CD4-positive, alpha-beta T cell treated with Interleukin-21 for 1 hour (primary cell): ENCODE measurements at regions not wholly inside any gene's neighbourhood (a gene's known extent, or its start where the extent isn't known, plus 50 kb on each side); places are given as distances from the start of the nearest gene placed in this dataset.

ENCODE experiments used
- DNase-seq: peaks from one replicate; pipeline ENCODE4 v3.0.0-alpha.2; 2020

DNA sequence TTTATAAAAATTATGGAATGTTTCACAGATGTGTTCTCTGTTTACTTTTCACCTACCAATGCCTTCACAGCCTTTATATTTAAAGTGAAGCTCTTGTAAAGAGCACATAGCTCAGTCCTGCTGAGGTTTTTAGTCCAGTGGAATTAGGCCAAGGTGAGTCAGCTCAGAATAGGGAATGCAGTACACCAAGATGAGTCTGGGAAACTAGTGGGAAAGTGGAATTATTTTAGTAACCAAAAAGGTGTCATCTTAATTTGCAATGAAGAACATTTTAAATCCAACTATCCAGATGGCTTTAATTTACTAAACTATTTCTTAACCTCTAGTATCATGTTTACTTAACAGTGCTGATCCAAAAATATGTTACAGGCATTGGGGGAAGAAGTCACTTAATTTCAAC is 236.3 kb upstream of the CTBP2 start:
- no peak for DNase-seq

DNA sequence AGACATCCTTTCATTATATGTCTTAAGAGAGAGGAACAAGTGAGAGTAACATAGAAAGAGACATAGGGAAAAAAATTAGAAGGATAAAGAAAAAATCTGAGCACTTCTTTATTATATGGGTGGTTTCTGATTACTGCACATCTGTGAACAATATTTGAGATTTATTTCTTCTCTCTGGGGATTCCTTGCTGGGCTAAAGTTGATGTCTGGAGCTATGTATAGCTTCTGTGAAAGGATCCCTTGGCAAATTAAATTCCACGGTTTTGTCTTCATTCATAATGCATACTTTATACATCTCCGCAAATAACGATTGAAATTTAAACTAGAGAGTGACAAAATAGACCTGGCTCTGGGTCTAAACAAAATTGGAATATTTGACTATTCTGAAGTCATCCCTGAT is 232.2 kb upstream of the CTBP2 start:
- no peak for DNase-seq

DNA sequence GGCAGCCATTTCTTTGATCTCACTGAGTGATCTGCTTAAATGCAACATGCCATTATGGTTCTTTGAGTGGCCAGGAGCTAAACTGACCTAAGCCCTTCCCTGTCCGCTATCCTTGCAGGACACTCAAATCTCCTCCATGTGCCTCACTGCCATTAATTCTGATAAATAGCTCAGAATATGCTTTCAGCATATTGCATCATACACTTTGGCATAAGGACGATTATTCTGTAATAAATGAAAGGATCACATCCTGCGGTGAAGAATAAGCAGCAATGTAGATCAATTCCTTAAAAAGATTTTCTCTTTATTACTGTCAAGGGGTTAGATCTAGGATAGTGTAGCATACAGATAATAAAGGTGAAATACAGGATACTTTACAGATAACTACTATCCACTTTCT is 231.8 kb upstream of the CTBP2 start:
- no peak for DNase-seq

- DNase-seq: no peak
These were observed 229.3 kb upstream of the CTBP2 start for GRCh38 chr10:125389648-125390047.

- DNase-seq: no peak
These were observed 219.2 kb upstream of the CTBP2 start for GRCh38 chr10:125379592-125379991.

DNA sequence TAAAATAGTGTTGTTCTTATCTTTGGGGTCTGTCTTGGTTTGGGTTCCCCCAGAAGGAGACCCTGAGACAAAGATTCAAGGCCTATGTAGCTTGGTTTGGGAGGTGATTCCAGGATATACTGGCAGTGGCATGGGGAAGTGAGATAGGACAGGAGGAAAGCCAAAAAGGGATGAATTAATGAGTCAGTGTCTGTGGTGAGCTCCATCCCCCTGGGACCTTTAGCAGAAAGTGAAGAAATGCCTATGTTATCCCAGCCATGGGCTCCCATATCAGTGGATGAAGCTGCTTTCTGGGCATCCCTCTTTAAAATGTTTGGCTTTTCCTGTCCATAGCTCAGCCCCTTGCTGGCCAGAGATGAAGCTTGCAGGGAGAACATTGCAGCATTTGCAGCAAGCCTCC is 217.0 kb upstream of the CTBP2 start:
- DNase-seq: no peak

- DNase-seq: no peak
These were observed 214.8 kb upstream of the CTBP2 start for GRCh38 chr10:125375210-125375609.

DNA sequence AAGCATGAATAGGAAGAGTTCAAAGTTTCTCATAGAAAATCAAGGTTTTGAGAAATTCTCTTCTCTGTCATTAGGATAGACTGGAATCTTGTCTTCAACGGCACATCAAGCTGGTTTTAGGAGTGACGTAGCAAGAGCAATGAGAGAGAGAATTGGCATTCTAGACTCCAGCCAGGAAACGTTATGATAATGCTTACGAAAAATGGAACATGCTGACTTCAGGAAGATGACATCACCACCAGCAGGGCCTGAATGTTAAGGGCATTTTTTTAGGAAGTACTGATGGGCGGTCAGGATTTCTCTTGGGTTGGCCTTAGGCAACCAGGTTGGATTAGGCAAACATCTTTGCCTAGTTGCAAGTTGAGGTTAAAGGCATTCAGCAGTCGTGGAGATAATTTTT is 213.2 kb upstream of the CTBP2 start:
- no peak for DNase-seq

DNA sequence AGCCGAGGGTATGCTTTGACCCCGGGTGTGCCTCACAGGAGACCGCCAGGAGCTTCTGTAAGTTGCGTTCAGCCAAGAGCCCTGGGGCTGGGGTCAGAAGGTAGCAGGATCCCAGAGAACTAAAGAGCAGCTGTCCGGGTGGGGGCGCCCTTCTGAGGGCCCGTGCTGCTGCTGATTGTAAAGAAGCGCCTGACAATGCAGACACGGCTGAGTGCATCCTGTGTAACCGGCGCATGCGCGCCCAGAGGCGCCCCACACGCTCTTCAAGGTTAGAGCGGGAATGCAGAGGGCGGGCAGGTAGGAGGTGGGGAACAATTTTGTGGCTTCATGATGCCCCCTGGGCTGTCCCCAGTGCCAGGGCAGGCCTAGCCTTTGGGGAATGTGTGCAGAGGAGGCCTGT is 210.2 kb upstream of the CTBP2 start:
- no peak for DNase-seq

GRCh38 chr10:125369382-125370326 is 209.3 kb upstream of the CTBP2 start:
- no peak for DNase-seq

- DNase-seq: no peak
These were observed 207.8 kb upstream of the CTBP2 start for GRCh38 chr10:125368146-125368545.

GRCh38 chr10:125363791-125364190 is 203.4 kb upstream of the CTBP2 start:
- DNase-seq: no peak

- DNase-seq: no peak
These were observed 202.6 kb upstream of the CTBP2 start for GRCh38 chr10:125362950-125363349.

DNA sequence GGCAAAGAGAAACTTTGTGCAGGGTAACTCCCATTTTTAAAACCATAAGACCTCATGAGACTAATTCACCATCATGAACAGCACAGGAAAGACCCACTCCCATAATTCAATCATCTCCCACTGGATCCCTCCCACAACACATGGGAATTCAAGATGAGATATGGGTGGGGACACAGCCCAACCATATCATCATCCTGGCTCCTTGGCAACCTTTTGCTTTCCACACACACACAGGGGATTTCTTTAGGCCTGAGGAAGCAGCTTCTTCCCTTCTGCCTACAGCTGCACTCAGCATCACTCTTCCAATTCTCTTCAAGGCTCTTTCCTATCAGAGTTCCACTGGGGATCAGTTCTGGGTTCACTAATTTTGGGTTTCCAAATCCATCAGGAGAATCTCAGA is 199.0 kb upstream of the CTBP2 start:
- DNase-seq: no peak

DNA sequence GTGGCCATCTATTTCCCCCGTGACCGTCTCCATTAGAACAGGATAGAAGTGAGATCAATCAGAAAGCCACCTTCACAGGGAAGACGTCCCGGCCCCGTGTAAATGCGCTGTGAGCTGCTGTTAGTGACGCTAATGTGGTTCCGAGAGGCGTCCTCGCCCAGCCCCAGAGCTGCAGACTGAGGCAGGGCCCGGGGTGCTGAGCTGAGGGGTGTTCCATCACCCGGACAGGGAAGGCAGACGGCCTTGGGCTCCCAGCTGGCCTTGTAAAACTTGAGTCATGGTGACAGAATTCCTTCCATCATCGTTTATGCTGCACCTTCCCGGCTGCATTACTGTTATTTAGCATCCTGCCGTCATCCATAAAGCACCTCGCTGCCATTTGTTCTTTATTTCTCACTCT is 195.3 kb upstream of the CTBP2 start:
- DNase-seq: no peak

- DNase-seq: no peak
These were observed 190.2 kb upstream of the CTBP2 start for GRCh38 chr10:125350519-125350918.

GRCh38 chr10:125348536-125348935 is 188.2 kb upstream of the CTBP2 start:
- no peak for DNase-seq

GRCh38 chr10:125344573-125345171 is 184.3 kb upstream of the CTBP2 start:
- DNase-seq: no peak

GRCh38 chr10:125343983-125344382 is 183.6 kb upstream of the CTBP2 start:
- no peak for DNase-seq

DNA sequence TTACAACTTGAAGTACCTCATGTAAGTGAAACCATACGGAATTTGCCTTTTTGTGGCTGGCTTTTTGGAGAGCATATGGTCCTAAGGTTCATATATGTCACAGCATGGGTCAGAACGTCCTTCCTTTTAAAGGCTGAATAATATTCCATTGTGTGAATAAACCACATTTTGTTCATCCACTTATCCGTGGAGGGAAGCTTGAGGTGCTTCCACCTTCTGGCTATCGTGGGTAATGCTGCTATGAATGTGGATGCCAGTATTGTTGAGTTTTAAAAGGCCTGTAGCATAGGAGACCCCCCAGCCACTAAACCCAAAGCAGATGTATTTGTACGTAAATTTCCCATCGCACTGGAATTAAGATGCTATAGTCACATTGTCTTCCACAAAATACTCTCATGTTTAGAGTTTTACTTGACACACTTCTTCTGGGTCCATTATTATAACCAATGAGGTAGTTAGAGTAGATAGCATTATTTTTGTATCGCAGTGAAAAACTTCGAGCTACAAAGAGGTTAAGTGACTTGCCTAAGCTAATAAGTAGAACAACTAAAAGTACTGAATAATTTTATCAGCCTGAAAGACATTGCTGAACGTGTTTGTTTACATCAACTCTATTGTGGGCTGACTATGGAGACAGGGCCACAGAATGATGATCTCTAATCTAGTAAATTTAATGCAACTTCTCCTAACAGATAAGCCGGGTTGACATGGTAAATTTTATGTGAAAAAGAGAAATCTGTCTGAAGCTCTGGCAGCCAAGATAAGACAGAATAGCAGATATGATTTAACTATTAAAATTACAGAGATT is 183.0 kb upstream of the CTBP2 start:
- no peak for DNase-seq

GRCh38 chr10:125341611-125342010 is 181.2 kb upstream of the CTBP2 start:
- DNase-seq: no peak

GRCh38 chr10:125340903-125341302 is 180.5 kb upstream of the CTBP2 start:
- DNase-seq: no peak

GRCh38 chr10:125337510-125337909 is 177.1 kb upstream of the CTBP2 start:
- DNase-seq: no peak

DNA sequence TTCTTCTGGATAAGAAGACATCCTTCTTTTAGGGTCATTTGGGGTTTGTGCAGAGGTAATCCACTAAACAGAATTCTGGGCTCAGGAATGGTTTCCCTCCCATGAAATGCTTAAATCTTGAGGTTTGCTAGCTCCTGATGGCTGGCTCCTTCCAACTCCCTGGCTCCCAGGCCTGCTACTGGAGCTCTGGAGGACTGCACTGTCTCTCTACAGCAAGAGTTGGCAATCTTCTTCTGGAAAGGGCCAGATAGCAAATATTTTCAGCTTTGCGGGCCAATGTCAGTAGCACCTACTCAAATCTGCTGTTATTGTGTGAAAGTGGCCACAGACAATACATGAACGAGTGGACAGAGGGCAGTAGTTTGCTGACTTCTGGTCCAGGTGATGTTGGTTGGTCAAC is 174.2 kb upstream of the CTBP2 start:
- no peak for DNase-seq
